ENCODE measurements at regions not wholly inside any gene's neighbourhood (a gene's known extent, or its start where the extent isn't known, plus 50 kb on each side); places are given as distances from the start of the nearest gene placed in this dataset.

DNA sequence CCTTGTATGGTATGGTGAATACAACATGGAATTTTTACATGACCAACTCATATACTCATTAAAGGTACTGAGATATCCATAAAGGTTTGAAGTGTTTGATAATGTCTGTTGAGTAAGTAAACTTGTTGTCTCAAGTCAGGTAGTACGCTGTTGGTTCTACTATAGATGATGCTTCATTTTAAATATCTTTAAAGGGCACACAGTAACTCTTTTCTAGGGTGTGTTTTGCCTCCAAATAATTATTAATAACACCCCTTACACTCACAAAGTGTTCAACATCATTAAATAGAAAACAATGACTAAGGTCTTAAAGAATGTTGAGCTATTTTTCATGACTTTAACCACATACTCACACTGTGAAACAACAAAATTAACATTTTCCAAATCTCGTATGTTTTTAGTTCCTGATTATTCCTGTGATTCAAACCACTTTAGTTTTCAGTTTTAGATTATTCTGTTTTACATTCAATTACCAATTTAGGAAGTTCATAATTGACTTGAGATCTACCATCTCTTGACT is 220.0 kb upstream of the NANOGP8 start:
- no peaks in the 10 kb centered on the region for H3K36me3 ChIP-seq (ENCODE audit: insufficient read depth, low read length)
- no peaks in the 10 kb centered on the region for H3F3A ChIP-seq (ENCODE audit: insufficient read depth, low read length, poor library complexity, severe bottlenecking)
- no peaks in the 10 kb centered on the region for H3K27me3 ChIP-seq (ENCODE audit: insufficient read depth, low read depth, low read length)
- H2AFZ ChIP-seq (ENCODE audit: low read depth, low read length), result no peak overlapping the region
- no peak overlapping the region for H3K4me3 ChIP-seq (ENCODE audit: low read length)
- no peak overlapping the region for H3K9ac ChIP-seq (ENCODE audit: low read length)
- H3K79me2 ChIP-seq (replicated peaks; ENCODE audit: insufficient read depth, low read length), result no peaks in the 10 kb centered on the region
- no peaks in the 10 kb centered on the region for H3K9me2 ChIP-seq (ENCODE audit: insufficient read depth, low read length)
- H4K20me1 ChIP-seq (ENCODE audit: insufficient read depth), result no peaks in the 10 kb centered on the region
- H3K9me3 ChIP-seq (ENCODE audit: low read length), result no peaks in the 10 kb centered on the region
- H3K27ac ChIP-seq (ENCODE audit: low read length), result no peak overlapping the region
- TF ChIP-seq MXI1 (conservative IDR thresholded peaks at IDR 0.05; ENCODE audit: poor library complexity, severe bottlenecking), result no peak
- no peak for TF ChIP-seq EZH2 (IDR thresholded peaks at IDR 0.05; ENCODE audit: borderline replicate concordance, insufficient read depth, low read length, poor library complexity, severe bottlenecking)
- TF ChIP-seq RAD21 (conservative IDR thresholded peaks at IDR 0.05), result no peak
- TF ChIP-seq, protein P1, sequence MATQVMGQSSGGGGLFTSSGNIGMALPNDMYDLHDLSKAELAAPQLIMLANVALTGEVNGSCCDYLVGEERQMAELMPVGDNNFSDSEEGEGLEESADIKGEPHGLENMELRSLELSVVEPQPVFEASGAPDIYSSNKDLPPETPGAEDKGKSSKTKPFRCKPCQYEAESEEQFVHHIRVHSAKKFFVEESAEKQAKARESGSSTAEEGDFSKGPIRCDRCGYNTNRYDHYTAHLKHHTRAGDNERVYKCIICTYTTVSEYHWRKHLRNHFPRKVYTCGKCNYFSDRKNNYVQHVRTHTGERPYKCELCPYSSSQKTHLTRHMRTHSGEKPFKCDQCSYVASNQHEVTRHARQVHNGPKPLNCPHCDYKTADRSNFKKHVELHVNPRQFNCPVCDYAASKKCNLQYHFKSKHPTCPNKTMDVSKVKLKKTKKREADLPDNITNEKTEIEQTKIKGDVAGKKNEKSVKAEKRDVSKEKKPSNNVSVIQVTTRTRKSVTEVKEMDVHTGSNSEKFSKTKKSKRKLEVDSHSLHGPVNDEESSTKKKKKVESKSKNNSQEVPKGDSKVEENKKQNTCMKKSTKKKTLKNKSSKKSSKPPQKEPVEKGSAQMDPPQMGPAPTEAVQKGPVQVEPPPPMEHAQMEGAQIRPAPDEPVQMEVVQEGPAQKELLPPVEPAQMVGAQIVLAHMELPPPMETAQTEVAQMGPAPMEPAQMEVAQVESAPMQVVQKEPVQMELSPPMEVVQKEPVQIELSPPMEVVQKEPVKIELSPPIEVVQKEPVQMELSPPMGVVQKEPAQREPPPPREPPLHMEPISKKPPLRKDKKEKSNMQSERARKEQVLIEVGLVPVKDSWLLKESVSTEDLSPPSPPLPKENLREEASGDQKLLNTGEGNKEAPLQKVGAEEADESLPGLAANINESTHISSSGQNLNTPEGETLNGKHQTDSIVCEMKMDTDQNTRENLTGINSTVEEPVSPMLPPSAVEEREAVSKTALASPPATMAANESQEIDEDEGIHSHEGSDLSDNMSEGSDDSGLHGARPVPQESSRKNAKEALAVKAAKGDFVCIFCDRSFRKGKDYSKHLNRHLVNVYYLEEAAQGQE (IDR thresholded peaks at IDR 0.05; ENCODE audit: borderline replicate concordance), result no peak
- TF ChIP-seq, protein P2, sequence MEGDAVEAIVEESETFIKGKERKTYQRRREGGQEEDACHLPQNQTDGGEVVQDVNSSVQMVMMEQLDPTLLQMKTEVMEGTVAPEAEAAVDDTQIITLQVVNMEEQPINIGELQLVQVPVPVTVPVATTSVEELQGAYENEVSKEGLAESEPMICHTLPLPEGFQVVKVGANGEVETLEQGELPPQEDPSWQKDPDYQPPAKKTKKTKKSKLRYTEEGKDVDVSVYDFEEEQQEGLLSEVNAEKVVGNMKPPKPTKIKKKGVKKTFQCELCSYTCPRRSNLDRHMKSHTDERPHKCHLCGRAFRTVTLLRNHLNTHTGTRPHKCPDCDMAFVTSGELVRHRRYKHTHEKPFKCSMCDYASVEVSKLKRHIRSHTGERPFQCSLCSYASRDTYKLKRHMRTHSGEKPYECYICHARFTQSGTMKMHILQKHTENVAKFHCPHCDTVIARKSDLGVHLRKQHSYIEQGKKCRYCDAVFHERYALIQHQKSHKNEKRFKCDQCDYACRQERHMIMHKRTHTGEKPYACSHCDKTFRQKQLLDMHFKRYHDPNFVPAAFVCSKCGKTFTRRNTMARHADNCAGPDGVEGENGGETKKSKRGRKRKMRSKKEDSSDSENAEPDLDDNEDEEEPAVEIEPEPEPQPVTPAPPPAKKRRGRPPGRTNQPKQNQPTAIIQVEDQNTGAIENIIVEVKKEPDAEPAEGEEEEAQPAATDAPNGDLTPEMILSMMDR (IDR thresholded peaks at IDR 0.05; ENCODE audit: poor library complexity, severe bottlenecking), result no peak
- no peak for TF ChIP-seq SMC3 (conservative IDR thresholded peaks at IDR 0.05; ENCODE audit: poor library complexity)
- TF ChIP-seq TAF1 (IDR thresholded peaks at IDR 0.05; ENCODE audit: low read depth), result no peak
- no peak for TF ChIP-seq POLR2AphosphoS5 (IDR thresholded peaks at IDR 0.05)
- TF ChIP-seq EP300 (conservative IDR thresholded peaks at IDR 0.05; ENCODE audit: poor library complexity, severe bottlenecking), result no peak
- no peak overlapping the region for H3K4me2 ChIP-seq (ENCODE audit: low read length)

DNA sequence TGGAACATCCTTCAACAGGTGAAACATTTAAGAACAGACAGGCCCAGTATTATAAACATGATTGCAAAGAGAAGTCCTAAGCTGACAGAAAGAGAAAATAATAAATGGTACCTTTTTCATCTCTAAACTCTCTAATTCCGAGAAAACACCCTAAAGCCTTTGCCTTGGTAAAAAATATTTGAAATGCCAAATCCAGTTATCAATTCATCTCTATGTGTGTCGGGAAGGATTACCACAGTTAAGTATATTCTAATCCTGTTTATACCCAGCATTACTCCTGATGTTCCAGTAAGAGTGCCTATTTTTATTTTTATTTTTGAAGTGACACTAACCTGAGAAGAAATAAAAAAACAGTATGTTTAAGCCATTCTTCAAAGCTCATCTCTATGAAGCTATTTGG is 219.3 kb upstream of the NANOGP8 start:
- Histone ChIP-seq H3K4me2 (ENCODE audit: low read length) (no peak overlapping the region), H3K36me3 (ENCODE audit: insufficient read depth, low read length) (no peaks in the 10 kb centered on the region), H2AFZ (ENCODE audit: low read depth, low read length) (no peak overlapping the region), H3K79me2 (replicated peaks; ENCODE audit: insufficient read depth, low read length) (no peaks in the 10 kb centered on the region), H4K20me1 (ENCODE audit: insufficient read depth) (no peaks in the 10 kb centered on the region), H3K9me2 (ENCODE audit: insufficient read depth, low read length) (no peaks in the 10 kb centered on the region), H3K4me3 (ENCODE audit: low read length) (no peak overlapping the region), H3K9ac (ENCODE audit: low read length) (no peak overlapping the region), H3F3A (ENCODE audit: insufficient read depth, low read length, poor library complexity, severe bottlenecking) (no peaks in the 10 kb centered on the region), H3K9me3 (ENCODE audit: low read length) (no peaks in the 10 kb centered on the region), H3K27ac (ENCODE audit: low read length) (no peak overlapping the region), H3K27me3 (ENCODE audit: insufficient read depth, low read depth, low read length) (no peaks in the 10 kb centered on the region)
- TF ChIP-seq TAF1 (IDR thresholded peaks at IDR 0.05; ENCODE audit: low read depth) (no peak), MXI1 (conservative IDR thresholded peaks at IDR 0.05; ENCODE audit: poor library complexity, severe bottlenecking) (no peak), POLR2AphosphoS5 (IDR thresholded peaks at IDR 0.05) (no peak), RAD21 (conservative IDR thresholded peaks at IDR 0.05) (no peak), SMC3 (conservative IDR thresholded peaks at IDR 0.05; ENCODE audit: poor library complexity) (no peak), EP300 (conservative IDR thresholded peaks at IDR 0.05; ENCODE audit: poor library complexity, severe bottlenecking) (no peak), EZH2 (IDR thresholded peaks at IDR 0.05; ENCODE audit: borderline replicate concordance, insufficient read depth, low read length, poor library complexity, severe bottlenecking) (no peak)
- TF ChIP-seq, protein P1 (IDR thresholded peaks at IDR 0.05; ENCODE audit: borderline replicate concordance), result no peak
- TF ChIP-seq, protein P2 (IDR thresholded peaks at IDR 0.05; ENCODE audit: poor library complexity, severe bottlenecking), result no peak

Data from neural cell (in vitro differentiated cells).